Middle frontal gyrus (tissue), 1 donor: ENCODE measurements at regions not wholly inside any gene's neighbourhood (a gene's known extent, or its start where the extent isn't known, plus 50 kb on each side); places are given as distances from the start of the nearest gene placed in this dataset.
A peak's percentile ranks its signal among the peaks of the same experiment; 100 is the strongest.

Experiments
- DNase-seq: peaks from one replicate; pipeline ENCODE4 v3.0.0-alpha.2; 2015; ENCODE audit warnings: low spot score; ENCODE audit errors: extremely low spot score

- DNase-seq = no peak
Measured at GRCh38 chr10:78388331-78389050, 354.8 kb downstream of the RPS24 start.

- no peak for DNase-seq
Measured at GRCh38 chr10:78389419-78389818, 355.8 kb downstream of the RPS24 start.

GRCh38 chr10:78390051-78390450 lies 356.4 kb downstream of the RPS24 start:
- no peak for DNase-seq

- no peak for DNase-seq
Measured at GRCh38 chr10:78390817-78391216, 357.2 kb downstream of the RPS24 start.

- no peak for DNase-seq
Measured at GRCh38 chr10:78391585-78391984, 357.9 kb downstream of the RPS24 start.

- DNase-seq = no peak
Measured at GRCh38 chr10:78392197-78392596, 358.5 kb downstream of the RPS24 start.

- no peak for DNase-seq
Measured at GRCh38 chr10:78393094-78393493, 359.4 kb downstream of the RPS24 start.

- no peak for DNase-seq
Measured at GRCh38 chr10:78394047-78394446, 360.4 kb downstream of the RPS24 start.

- DNase-seq = no peak
Measured at GRCh38 chr10:78395162-78395561, 361.5 kb downstream of the RPS24 start.

GRCh38 chr10:78396754-78397153 lies 363.1 kb downstream of the RPS24 start:
- DNase-seq = no peak

GRCh38 chr10:78397786-78398185 lies 364.1 kb downstream of the RPS24 start:
- no peak for DNase-seq

GRCh38 chr10:78398382-78398781 lies 364.7 kb downstream of the RPS24 start:
- no peak for DNase-seq

GRCh38 chr10:78401624-78402367 lies 368.1 kb downstream of the RPS24 start:
- DNase-seq = no peak

GRCh38 chr10:78402591-78402990 lies 368.9 kb downstream of the RPS24 start:
- no peak for DNase-seq

GRCh38 chr10:78403781-78404180 lies 370.1 kb downstream of the RPS24 start:
- DNase-seq = no peak

GRCh38 chr10:78404296-78404695 lies 370.6 kb downstream of the RPS24 start:
- DNase-seq = no peak

- DNase-seq = no peak
Measured at GRCh38 chr10:78405231-78405630, 371.6 kb downstream of the RPS24 start.

GRCh38 chr10:78405736-78406135 lies 372.1 kb downstream of the RPS24 start:
- no peak for DNase-seq

GRCh38 chr10:78406648-78407008 lies 373.0 kb downstream of the RPS24 start:
- no peak for DNase-seq

GRCh38 chr10:78407009-78407711 lies 373.5 kb downstream of the RPS24 start:
- DNase-seq = peak; percentile 81

GRCh38 chr10:78407966-78408365 lies 374.3 kb downstream of the RPS24 start:
- DNase-seq = no peak
